ENCODE measurements at regions not wholly inside any gene's neighbourhood (a gene's known extent, or its start where the extent isn't known, plus 50 kb on each side); places are given as distances from the start of the nearest gene placed in this dataset.

GRCh38 chr14:34122081-34122480 lies 171.2 kb upstream of the EGLN3 start:
- DNase-seq, result peak in 1 of 5 experiments; percentile 77

DNA sequence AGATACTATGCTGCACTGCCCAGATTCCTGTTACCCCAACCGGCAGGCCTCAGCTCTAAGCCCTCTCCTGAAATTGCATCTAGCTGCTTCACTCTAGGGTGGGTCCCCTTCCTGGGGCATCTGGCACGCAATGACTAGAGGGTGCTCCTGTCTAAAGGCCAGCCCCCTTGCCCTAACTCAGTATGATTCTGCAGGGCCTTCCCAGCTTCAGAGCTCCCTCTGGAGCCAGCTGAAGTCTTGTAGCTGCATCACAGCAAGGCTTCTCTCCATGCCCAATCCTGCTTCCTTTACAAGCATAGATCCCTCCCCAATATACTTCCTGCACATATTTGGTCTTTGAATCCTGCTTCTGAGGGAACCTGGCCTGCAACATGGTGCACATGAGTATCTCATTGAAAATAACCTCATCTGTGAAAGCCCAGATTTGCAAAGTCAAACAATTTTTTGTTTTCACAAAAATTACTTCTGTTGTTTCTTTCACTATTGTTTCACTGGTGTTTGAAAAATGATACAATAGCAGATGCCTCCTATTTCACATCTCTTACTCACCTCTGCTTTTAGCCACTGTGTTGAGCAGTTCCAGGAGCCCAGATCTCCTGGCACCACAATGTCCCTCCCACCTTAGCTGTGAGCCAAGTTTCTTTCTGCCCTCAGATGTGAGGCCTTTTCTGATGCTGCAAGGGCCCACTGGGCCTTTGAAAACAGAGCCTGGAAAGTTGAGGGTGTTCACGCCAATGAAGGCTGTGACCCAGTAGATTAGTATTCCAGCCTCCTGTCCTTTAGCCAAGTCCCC lies 169.5 kb upstream of the EGLN3 start:
- DNase-seq, result peak in 1 of 5 experiments; percentile 50

DNA sequence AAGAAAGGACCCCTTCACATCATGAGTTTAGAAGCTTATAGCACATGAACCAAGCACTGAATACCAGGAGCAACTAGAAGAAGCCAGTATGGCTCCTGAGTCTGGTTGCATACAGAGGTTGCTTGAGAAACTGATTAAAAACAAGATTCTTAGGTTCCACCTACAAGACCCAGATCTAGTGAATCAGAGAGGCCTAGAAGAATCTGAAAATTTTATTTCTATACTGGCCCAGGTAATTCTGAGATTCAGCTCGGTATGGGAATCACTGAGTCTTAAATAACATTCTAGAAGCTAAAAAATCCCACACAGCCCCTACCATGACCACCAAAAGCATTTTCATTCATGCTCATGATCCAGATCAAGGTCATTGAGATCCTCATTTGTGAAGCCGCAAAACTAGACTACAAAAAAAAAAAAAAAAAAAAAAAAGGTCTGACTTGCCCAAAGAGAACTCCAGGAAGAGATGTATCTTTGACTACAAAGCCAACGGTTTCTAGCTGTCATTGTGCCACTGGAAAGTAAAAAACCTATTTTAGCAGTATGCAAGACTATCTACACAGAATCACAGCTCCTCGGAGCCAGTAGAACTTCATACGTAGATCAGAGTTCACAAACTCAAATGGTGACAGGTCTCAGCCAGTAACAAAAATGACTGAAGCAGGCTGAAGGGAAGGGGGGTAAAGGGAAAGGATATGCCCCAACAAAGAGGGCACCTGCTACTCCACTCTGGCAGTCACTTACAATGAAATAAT lies 168.4 kb upstream of the EGLN3 start:
- DNase-seq, result peak in 1 of 5 experiments; percentile 70

DNA sequence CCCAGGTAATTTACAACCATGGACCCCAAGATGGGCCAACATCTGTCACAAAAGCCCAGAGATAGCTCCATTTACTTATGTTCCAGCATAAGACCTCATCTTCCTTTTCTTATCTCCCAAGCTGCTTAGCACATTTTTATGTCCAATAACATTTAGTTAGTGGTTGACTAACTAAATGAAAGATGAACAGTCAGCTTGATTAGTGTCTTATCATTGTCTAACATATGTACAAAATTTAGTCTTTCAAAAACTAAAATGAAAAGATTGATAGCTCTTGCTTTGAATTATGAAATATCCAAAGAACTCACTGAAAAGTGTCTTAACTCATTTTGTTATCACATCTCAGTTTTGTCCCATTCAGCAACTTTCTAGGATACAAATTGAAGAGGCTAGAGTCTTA lies 163.1 kb upstream of the EGLN3 start:
- DNase-seq, result no peak

DNA sequence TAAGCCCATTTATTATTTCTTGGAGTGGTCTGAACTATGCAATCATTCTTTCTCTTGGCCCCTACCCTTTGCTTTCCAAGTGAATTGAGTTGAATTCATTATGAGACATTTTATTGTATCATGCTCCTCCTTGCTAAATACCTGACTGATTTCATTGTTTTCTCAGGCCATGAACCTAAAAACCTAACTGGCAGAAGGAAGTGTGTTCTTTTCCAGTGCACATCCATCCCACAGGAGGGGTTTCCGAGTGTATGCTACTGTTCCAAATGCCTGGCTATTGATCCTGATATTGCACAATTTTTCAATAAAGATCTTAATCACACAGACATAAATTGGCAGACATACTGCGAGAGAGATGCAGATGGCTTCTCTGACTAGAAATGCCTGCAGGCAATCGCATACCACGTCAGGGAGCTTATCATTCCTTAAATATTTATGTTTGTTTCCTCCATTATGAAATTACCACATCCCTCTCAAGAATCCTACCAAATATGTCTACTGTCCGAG lies 162.2 kb upstream of the EGLN3 start:
- no peak for DNase-seq

DNA sequence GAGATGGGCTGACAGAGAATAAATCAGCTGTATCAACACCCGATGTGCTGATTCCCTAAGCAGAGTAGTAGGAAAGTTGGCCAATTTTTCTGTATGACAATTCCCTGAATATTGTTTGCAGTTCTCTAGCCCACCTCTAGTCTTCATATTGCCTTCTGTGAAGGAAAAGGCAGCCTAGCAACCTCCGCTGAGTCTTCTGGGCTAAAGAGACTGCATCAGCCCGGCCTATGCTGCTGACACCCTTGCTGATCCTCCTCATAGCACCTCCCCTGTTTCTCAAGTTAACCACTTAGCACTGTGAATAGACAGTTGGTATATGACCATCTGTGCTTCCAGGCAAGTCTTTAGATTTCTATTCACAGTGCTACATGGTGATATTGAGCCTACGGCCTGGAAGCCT lies 161.1 kb upstream of the EGLN3 start:
- DNase-seq, result no peak

DNA sequence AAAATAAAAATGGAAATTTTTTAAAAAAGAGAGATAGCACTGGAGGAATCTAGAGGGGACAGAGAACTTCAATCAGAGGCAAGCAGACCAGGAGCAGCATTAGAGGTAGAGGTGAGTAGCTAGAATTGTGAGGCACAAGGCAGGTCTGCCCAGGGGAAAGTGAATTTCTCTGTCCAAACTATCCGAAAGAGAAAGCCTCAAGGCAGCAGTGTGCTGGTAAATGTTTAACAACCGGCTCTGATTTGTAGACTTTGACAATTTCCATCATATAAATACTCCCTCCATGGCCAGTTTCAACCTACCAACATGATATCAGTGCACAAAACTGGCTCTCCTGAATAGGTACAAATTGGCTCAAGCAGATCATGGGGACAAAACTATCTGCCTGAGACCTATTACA lies 160.6 kb upstream of the EGLN3 start:
- DNase-seq, result no peak

DNA sequence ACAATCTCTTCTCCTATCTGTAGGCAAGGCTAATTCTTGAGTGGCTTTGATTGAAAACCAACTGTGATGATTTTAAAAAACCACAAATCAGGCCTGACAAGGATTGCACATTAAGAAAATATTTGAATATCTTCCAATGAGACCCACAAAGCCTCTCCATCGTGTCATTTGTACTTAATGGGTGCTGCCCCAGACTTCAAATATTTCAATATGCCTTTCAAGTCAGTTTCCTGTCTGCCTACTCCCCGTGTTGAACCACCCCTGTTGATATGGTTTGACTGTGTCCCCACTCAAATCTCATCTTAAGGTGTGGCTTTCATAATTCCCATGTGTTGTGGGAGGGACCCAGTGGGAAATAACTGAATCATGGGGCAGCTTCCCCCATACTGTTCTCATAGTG lies 159.7 kb upstream of the EGLN3 start:
- no peak for DNase-seq

DNA sequence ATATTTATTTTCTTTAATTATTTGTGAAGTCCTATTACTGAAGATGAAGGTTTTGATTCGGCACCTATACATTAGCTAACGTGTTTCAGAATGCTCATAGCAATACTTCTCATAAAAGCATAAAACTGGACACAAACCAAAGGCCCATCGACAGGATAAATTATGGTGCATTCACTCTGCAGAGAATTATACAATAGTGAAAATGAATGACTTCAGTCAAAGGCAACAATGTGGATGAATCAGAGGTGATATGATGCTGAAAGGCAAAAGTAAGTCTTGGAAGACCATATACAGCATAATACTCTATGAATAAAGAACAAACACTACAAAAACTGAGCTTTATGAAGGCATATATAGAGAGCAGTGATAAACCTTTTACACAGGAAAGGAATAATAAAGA lies 156.6 kb upstream of the EGLN3 start:
- DNase-seq, result no peak

DNA sequence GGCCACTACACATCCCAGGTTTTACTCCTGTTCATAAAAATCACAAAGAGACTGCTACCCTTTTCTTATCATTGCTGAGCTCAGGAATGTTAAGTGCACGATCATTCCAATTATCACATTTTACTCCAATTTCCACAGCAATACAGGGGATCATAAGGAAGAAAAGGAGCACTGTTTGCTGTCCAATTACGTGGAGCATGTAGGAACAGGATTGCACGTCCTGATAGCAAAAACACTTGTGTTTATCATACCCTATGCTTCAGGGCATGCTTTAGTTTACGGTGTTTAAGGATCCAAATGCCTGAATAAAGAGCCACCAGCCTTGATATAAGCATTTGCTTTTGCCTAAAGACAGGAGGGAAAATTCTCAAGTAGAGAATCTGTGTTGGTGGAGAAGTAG lies 155.4 kb upstream of the EGLN3 start:
- DNase-seq, result no peak

DNA sequence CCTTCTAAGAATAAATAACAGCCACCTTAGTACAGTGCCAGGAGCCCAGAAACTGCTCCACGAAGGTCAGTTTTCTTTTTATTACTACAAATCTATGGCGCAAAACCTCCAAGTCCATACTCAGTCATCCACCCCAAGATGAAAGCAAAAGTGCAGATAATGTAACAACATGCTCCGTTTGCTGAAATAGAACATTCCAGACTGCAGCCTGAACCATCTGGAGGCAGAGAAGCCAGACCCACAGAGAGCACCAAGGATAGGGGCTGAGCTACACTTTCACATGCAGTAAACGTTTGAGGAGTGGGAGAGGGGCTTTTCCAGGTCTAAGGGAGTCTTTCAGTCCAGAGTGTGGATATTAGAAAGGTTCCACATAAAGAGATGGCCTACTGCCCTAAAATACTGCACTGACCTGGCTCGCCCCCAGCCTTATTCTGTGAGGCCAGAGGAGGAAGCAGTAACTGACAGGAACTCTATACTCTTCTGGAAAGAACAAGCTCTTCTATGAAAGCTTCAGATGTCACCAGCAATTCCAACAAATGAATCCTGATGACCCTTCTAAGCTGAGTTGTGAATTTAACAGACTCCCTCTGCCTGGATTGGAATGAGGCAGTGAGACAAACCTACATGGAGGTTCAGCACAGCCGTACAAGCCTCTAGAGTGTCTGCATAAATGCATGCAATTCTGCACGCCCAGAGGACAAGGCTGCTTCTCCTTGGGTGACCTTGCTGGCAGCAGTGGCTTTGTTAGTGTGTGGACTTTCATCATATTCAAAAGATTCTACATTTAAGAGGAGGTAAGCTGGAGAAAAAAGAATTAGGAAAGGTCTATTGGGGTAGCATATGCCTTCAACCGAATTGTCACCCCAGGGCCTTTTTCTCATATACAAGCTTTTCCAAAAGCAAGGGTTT lies 153.9 kb upstream of the EGLN3 start:
- no peak for DNase-seq

- DNase-seq, result no peak
Observed at GRCh38 chr14:34103176-34103575, 152.3 kb upstream of the EGLN3 start.

GRCh38 chr14:34099635-34100034 lies 148.8 kb upstream of the EGLN3 start:
- no peak for DNase-seq

GRCh38 chr14:34098985-34099349 lies 148.1 kb upstream of the EGLN3 start:
- DNase-seq, result no peak

DNA sequence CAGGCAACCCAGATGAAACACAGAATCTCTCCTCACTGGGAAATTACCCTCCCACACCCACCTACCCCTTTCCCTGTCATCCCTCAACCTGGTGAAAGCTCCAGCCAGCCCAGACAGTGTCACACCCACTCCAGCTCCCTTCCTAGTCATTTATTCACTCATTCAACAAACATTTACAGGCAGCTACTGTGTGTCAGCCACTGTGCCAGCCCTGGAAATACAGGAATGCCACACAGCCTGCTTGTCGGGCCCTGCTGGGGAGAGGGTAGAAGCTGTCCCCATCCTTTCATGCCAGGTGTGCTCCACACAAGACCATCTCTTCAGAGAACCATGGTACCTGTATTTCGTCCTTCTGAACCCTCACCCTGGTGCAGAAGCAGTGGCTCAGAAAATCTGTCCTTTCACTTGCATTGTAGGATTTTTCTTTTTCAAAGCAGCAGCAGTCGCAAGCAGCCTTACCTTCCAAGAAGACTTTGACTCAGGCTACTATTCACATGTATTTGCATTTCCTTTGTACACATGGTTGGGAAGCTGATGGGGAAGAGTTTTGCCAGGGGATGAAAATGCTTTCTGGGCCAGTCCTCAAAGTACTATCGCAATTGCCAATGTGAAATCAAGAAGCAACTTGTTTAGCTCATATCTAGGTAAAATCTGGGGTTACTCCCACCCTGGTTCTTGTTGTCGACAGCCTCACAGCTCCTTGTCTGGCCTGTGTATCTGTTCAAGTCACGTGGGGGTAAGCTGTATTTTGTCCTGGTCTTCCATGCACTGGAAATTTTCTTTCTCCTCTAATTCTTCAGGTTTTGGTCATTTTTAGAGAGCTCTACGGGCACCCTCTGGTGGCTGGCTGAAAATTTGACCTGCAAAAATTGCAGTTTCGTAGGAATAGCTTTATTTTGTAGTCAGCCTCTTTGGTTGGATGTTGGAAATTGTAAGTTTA lies 147.4 kb upstream of the EGLN3 start:
- DNase-seq, result peak in 1 of 5 experiments; percentile 53

- no peak for DNase-seq
Observed at GRCh38 chr14:34097644-34098043, 146.8 kb upstream of the EGLN3 start.

DNA sequence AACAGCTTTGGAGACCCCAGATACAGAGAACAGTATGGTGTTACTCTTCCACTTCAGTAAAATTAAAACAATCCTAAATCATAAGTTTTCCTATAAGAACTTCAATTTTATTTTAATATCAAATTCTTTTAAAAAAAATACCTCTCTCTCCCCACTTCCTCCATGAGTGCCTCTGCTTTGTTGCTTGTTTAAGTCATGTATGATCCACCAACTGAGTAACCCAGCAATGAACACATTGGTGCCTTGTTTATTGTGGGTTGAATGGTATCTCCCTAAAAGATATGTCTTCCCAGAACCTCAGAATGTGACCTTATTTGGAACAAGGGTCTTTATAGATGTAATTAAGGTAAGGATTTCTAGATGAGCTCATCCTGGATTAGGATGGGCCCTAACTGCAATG lies 143.5 kb upstream of the EGLN3 start:
- peak in 1 of 5 experiments; percentile 85 for DNase-seq

- DNase-seq, result peak in 1 of 5 experiments; percentile 97
Observed at GRCh38 chr14:34093883-34094282, 143.0 kb upstream of the EGLN3 start.

DNA sequence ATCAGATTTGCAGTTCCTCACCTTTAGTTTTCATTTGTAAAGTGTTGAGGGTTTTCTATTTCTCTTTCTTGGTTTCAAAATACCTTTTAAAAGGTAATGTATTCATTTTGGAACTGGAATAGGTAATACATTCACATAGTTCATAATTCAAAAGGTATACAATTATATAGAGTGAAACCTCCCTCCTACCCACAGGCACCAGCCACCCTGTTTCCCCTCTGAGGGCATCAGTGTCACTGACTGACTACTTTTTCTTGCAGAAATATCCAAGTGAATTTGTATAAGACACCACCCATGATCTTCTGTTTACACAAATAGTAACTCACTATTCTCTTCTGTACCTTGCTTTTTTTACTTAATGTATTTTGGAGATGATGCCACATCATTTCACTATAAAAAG lies 139.6 kb upstream of the EGLN3 start:
- DNase-seq, result peak in 1 of 5 experiments; percentile 56

DNA sequence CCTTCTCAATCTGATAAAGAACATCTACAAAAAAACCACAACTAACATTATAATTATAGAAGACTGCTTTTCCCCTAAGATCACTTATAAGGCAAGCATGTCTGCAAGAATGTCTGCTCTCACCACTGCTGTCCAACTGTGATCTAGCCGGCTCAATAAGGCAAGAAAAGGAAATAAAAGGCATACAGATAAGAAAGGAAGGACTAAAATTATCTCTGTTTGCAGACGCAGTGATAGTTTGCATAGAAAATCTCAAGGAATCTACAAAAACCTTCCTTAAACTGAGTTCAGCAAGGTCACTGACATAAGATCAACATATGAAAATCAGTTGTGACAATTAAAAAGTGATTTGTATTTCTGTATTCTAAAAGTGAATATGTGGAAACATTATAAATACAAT lies 138.0 kb upstream of the EGLN3 start:
- DNase-seq, result no peak

- DNase-seq, result no peak
Observed at GRCh38 chr14:34087571-34087970, 136.7 kb upstream of the EGLN3 start.

DNA sequence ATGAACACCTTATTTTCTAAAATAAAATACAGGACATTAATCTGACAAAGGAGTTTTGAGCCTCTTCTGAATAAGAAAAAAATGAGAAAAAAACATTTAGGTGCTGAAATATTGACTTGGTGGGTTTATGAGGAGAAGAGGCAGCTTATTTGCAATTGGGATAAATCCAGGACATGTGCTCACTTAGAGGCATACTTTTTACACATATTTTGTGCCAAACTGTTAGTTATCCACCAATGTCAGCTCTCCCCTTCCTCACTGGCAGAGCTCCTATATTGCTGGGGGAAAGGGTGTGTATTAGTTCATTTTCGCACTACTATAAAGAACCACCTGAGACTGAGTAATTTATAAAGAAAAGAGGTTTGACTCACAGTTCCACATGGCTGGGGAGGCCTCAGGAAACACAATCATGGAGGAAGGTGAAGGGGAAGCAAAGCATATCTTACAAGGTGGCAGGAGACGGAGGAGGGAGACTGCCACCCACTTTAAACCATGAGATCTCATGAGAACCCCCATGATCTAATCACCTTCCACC lies 135.4 kb upstream of the EGLN3 start:
- no peak for DNase-seq
